GM19395 (cell line): ENCODE measurements at regions not wholly inside any gene's neighbourhood (a gene's known extent, or its start where the extent isn't known, plus 50 kb on each side); places are given as distances from the start of the nearest gene placed in this dataset.

ENCODE experiments used
- ATAC-seq: cut with Tn5 transposase; IDR thresholded peaks from one replicate; pipeline ENCODE4 v1.9.1; 2021; ENCODE audit warnings: mild to moderate bottlenecking, moderate library complexity; ENCODE audit not compliant: unreplicated experiment

DNA sequence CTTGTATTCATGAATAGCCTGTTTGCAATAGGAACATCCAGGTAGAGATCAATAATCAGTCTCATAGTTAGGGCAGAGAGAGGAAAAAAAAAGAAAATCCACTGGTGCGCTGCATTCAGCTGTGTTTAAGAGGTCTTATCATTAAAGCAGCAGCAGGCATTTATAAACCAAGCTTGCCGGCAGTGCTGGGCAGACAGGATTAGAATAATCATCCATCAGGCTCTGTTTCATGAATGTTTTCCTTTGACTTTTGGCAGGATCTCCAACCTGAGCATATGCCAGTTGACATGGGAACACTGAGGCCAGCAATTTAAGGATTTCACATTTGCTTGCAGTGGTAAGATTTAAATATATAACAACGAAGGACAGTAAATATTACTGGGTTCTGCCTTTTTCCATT, 305.2 kb upstream of the SEMA6D start:
- ATAC-seq: no peak

- ATAC-seq: no peak
Measured at GRCh38 chr15:47412802-47413201, 304.5 kb upstream of the SEMA6D start.

DNA sequence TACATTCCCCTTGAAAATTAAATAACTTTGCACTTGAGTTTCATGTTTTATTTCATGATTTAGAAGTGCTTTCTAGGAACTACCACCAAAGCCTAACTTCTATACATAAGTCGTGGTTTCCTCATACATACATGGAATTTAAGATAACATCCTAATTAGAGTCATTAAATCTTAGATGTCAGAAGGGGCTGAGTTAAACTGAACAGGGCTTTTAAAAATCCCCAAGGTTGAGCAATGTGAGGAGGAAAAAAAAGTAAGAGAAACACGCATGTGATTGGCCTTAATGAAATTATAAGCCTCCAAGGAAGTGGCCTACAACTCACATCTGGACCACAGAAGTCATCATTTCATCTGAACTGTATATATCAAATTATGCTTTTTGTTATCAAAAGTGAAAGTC, 303.1 kb upstream of the SEMA6D start:
- ATAC-seq: no peak

- ATAC-seq: no peak
Measured at GRCh38 chr15:47415539-47415971, 301.8 kb upstream of the SEMA6D start.

GRCh38 chr15:47422881-47423665, 294.2 kb upstream of the SEMA6D start:
- ATAC-seq: no peak

- ATAC-seq: no peak
Measured at GRCh38 chr15:47427463-47427862, 289.8 kb upstream of the SEMA6D start.

- no peak for ATAC-seq
Measured at GRCh38 chr15:47429376-47429775, 287.9 kb upstream of the SEMA6D start.

GRCh38 chr15:47431501-47431900, 285.8 kb upstream of the SEMA6D start:
- ATAC-seq: no peak

DNA sequence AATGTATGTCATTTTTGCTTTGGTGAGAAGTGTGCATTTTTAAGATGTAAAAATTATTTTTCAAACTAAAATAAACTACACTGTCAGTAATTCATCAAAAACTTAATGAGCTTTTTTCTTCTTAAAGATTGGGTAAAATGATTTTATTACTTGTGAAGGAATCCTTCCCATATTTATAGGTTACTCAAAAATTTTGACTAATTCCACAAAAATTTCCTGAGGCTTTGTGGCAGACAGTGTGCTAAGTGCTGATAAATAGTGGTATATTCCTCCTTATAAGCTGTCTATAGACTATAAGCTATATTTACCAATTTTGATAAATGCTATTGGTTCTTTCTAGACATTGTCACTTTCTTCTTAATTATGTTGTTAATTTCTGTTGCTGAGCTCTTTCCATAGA, 284.5 kb upstream of the SEMA6D start:
- no peak for ATAC-seq

- ATAC-seq: no peak
Measured at GRCh38 chr15:47434596-47434995, 282.7 kb upstream of the SEMA6D start.

DNA sequence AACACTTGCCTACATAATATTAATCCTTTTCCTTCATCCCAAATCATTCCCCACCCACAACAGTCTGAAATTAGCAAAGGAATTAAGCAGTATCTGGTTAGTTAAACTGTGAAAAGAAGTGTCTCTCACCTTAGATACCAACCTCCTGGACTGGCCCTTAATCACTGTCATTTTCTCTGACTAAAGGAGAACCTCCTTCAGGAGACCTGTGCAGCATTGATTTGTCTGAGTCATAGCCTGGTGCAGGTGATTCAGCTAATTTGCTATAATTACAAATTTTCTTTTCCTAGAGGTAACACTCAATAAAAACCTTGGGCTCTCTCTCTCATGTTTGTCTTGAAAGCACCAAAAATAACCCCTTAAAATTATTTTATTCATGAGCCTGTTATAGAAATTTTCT, 279.8 kb upstream of the SEMA6D start:
- no peak for ATAC-seq

DNA sequence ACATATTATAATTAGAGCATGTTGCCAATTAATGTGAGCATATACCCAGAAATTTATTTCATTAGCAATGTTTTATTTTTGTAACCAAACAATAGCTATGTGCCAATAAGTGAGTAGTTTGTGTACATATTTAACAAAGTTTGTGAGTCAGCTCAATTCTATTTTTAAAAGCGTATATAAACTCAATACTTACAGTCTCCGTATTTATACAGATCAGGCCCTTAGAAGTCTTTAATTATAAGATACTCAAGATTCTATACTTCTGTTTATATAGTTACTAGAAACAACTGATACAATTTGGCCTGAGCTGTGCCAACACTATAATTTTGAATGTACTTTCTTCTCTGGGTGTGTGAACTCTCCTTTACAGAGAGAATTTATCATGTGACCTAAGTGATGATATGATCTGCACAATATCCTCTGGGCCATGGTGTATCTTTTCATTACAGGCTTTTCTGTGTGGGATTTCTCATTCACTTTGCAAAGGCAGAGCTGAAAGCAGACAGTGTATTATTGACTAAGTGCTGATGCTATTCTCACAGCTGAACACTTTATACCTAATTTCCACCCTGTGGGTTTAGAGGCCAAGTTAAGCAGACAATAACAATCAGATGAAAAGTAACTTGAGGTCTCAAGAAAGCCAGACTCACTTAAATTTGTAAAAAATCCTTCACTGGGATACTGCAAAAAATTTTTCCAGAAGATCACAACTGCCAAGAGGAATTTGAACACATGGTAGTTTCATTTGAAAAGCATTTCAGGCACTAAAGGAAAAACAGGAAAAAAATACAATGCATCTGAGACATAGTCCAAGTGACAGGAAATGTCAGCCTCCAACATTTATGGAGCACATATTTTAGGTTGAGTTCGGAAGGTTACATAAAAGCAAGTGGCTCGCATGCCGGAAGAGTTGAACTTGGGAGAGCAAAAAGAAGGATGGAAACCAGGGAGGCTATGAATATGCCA, 277.9 kb upstream of the SEMA6D start:
- ATAC-seq: no peak

DNA sequence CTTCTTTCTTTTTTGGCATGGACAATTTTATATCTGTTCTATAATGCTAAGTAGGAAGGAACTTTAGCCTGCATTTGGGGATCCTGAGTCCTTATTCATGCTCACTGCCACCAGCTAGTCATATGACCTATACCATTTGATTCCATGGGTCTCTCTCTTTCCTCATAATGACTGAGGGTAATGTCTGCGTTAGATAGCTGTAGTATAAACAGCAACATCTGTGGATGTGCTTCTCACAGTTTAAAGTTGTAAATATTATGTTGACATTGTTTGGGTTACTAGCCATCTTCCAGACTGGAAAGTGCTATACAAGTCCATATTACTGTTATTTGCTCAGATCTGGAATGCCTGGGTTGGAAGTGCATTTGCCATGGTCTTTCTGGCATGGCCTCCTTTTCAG, 274.9 kb upstream of the SEMA6D start:
- ATAC-seq: no peak

- ATAC-seq: no peak
Measured at GRCh38 chr15:47443839-47444238, 273.5 kb upstream of the SEMA6D start.

GRCh38 chr15:47445723-47446392, 271.4 kb upstream of the SEMA6D start:
- no peak for ATAC-seq

DNA sequence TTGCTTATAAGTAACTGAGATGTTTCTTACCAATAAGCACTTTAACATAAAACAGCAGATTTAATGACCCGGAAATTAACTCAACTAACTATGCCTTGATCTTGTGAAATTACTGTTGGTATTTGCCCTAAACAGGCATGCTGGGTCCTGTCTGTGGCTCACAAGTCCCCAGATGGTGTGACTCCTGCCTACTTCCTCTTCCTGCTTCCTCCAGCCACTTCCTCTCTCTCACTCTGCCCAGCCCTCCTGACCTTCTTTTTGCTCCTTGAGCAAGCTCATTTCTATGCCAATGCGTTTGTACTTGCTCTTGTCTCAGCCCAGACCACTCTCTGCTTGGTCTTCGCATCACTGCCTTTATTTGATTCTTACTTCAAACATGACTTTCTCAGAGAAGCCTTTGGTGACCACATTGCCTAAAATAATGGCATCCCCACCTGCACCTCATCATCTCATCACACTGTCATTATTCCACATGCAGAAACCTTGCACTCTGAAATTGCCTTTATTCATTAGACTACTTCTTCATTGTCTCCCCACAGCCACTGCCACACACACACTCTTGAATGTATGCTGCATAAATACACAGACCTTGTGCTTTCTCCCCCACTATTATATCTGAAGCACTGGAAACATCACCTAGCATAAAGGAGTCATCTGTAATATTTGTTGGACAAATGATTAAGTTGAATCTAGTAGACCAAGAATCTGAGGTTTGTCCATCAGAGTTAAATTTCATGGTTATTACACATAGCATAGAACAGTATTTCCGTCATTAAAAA, 256.3 kb upstream of the SEMA6D start:
- ATAC-seq: no peak

DNA sequence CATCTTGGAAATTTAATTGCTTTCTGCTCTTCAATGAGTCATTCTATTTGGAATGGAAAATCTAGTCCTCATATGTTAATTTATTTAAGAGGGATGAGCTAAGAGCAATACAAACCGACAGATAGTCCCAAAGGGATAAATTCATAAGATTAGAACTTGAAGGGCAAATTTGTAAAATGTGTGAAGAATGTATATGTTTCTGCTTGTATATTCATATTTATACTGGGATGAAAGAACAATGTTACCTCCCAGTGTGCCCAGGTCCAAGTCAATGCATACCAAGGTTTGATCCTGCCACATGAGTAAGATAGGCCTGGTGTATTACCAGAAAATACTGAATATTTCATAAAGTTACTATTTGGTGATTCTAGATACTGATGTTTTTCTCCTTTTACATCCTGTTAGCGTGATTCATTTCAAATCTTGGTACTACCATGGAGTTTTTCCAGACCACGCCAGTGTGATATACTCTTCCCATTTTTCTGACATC, 255.6 kb upstream of the SEMA6D start:
- no peak for ATAC-seq

DNA sequence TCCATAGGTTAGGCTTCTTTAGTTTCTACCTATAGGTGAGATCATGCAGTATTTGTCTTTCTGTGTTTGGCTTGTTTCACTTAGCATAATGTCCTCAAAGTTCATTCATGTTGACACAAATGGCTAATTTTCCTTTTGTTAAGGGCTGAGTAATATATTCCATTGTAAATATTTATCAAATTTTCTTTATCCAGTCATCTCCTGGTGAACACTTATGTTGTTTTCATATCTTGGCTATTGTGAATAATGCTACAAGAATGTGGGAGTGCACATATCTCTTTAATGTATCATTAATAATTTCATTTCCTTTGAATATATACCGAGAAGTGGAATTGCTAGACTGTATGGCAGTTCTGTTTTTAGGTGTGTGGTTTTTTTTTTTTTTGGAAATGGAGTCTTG, 250.9 kb upstream of the SEMA6D start:
- ATAC-seq: no peak

- no peak for ATAC-seq
Measured at GRCh38 chr15:47470983-47471382, 246.3 kb upstream of the SEMA6D start.

GRCh38 chr15:47473106-47473725, 244.1 kb upstream of the SEMA6D start:
- no peak for ATAC-seq
